ENCODE measurements at regions not wholly inside any gene's neighbourhood (a gene's known extent, or its start where the extent isn't known, plus 50 kb on each side); places are given as distances from the start of the nearest gene placed in this dataset.

DNA sequence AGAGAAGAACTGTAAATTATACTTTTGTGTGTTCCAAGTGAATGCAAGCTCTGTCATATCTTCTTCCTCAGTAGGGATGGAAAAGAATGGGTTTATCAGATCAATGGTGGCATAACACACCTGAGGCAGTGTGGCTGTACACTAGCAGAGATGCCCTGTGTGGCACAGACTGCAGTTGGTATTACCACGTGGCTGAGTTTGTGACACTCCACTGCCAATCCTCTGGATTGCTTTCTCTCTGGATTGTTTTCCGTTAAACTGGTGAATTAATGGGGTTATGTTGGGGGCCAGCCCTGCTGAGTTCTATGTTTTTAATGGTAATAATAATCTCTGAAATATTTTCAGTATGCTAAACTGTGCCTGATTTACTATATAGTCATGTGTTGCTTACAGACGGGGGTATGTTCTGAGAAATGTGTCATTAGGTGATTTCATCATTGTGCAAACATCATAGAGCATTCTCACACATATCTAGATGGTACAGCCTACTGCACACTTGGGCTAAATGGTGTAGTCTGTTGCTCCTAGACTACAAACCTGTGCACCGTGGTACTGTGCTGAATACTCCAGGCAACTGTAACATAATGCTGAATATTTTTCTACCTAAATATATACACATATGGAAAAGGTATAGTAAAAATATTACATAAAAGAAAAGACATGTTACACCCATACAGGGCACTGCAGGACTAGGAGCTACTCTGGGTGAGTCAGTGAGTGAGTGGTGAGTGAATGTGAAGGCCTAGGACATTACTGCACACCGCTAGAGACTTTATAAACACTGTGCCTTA lies 84.7 kb upstream of the ST6GAL2 start:
- TF ChIP-seq, protein P1, sequence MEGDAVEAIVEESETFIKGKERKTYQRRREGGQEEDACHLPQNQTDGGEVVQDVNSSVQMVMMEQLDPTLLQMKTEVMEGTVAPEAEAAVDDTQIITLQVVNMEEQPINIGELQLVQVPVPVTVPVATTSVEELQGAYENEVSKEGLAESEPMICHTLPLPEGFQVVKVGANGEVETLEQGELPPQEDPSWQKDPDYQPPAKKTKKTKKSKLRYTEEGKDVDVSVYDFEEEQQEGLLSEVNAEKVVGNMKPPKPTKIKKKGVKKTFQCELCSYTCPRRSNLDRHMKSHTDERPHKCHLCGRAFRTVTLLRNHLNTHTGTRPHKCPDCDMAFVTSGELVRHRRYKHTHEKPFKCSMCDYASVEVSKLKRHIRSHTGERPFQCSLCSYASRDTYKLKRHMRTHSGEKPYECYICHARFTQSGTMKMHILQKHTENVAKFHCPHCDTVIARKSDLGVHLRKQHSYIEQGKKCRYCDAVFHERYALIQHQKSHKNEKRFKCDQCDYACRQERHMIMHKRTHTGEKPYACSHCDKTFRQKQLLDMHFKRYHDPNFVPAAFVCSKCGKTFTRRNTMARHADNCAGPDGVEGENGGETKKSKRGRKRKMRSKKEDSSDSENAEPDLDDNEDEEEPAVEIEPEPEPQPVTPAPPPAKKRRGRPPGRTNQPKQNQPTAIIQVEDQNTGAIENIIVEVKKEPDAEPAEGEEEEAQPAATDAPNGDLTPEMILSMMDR (IDR thresholded peaks at IDR 0.05) = no peak
- TF ChIP-seq POLR2A (IDR thresholded peaks at IDR 0.05; ENCODE audit: low read depth) = no peak

Data from esophagus muscularis mucosa (tissue), 3 donors.